Mammary epithelial cell (primary cell): ENCODE measurements at regions not wholly inside any gene's neighbourhood (a gene's known extent, or its start where the extent isn't known, plus 50 kb on each side); places are given as distances from the start of the nearest gene placed in this dataset.

Experiments
- EZH2 ChIP-seq: IDR thresholded peaks from 2 replicates; pipeline ENCODE4 v1.6.1; 2012; ENCODE audit warnings: low read length, inconsistent platforms, borderline replicate concordance
- TF ChIP-seq, protein P1 (sequence below), 2 donors: IDR thresholded peaks in 1 of 2; conservative IDR thresholded peaks in 1 of 2; 2 replicates each; pipeline ENCODE4 v1.5.1; 2011 to 2012; ENCODE audit warnings: inconsistent platforms in 2 of 2, low read length in 2 of 2, mild to moderate bottlenecking in 2 of 2, control low read depth in 1 of 2, low read depth in 1 of 2; ENCODE audit not compliant: insufficient read depth in 1 of 2; ENCODE audit errors: extremely low read depth in 1 of 2

DNA sequence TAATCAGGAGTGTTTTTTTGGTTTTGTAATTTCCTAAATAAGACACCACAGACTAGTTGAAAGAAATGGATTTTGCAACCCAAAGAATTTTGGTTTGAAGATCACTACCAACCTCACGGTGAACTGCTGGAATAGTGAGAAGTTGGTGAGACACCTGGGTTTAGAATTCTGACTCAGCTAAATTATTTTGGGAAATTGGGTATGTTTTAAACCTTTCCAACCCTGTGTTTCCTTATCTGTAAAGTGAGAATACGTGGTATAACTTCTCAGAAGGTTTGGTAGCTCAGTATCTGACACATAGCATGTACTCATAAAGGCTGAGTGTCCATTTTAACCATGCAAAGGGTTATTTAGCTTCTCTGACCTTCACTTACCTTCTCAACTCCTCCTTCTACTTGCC is 261.9 kb downstream of the FOXA2 start:
- TF ChIP-seq, protein P1, sequence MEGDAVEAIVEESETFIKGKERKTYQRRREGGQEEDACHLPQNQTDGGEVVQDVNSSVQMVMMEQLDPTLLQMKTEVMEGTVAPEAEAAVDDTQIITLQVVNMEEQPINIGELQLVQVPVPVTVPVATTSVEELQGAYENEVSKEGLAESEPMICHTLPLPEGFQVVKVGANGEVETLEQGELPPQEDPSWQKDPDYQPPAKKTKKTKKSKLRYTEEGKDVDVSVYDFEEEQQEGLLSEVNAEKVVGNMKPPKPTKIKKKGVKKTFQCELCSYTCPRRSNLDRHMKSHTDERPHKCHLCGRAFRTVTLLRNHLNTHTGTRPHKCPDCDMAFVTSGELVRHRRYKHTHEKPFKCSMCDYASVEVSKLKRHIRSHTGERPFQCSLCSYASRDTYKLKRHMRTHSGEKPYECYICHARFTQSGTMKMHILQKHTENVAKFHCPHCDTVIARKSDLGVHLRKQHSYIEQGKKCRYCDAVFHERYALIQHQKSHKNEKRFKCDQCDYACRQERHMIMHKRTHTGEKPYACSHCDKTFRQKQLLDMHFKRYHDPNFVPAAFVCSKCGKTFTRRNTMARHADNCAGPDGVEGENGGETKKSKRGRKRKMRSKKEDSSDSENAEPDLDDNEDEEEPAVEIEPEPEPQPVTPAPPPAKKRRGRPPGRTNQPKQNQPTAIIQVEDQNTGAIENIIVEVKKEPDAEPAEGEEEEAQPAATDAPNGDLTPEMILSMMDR (conservative IDR thresholded peaks at IDR 0.05 in 1 of 2, IDR thresholded peaks at IDR 0.05 in 1 of 2; ENCODE audit: extremely low read depth in 1 of 2, insufficient read depth in 1 of 2, low read depth in 1 of 2, low read length in 2 of 2): no peak
- no peak for TF ChIP-seq EZH2
